GM13977 (cell line): ENCODE measurements at regions not wholly inside any gene's neighbourhood (a gene's known extent, or its start where the extent isn't known, plus 50 kb on each side); places are given as distances from the start of the nearest gene placed in this dataset.

Source experiments
- DNase-seq: peaks from one replicate; pipeline ENCODE4 v3.0.0; 2012; ENCODE audit warnings: low spot score
- CTCF ChIP-seq: IDR thresholded peaks from 2 replicates; pipeline ENCODE4 v1.5.1; 2012; ENCODE audit warnings: mild to moderate bottlenecking, control low read depth; ENCODE audit not compliant: insufficient read depth; ENCODE audit errors: extremely low read depth, missing control alignments
- in situ Hi-C: fragments of 300-500 bp; cut with MboI; formaldehyde crosslinking; loops from one replicate; pipeline ENCODE4 v1.12.0; 2022; ENCODE audit warnings: low sequenced_read_pairs, low pct_unique_long_range_greater_than_20kb, mixed read lengths, inconsistent platforms; ENCODE audit not compliant: unreplicated experiment

GRCh38 chr18:46294751-46295150, 190.6 kb downstream of the HAUS1 start:
- no peak for TF ChIP-seq CTCF
- no peak for DNase-seq
- in situ Hi-C loops, result loop anchor here (25.0 kb wide), 1 partner anchor 193 kb away; no protein-coding TSS in a partner anchor

GRCh38 chr18:46295416-46295815, 191.2 kb downstream of the HAUS1 start:
- TF ChIP-seq CTCF, result no peak
- DNase-seq, result no peak
- in situ Hi-C loops, result loop anchor here (25.0 kb wide), 1 partner anchor 192 kb away; no protein-coding TSS in a partner anchor

- DNase-seq, result no peak
- no peak for TF ChIP-seq CTCF
- in situ Hi-C loops, result loop anchor here (25.0 kb wide), 1 partner anchor 191 kb away; no protein-coding TSS in a partner anchor
Measured at GRCh38 chr18:46296656-46297055, 192.5 kb downstream of the HAUS1 start.

- TF ChIP-seq CTCF, result no peak
- DNase-seq, result no peak
- in situ Hi-C loops, result loop anchor here (25.0 kb wide), 1 partner anchor 190 kb away; no protein-coding TSS in a partner anchor
Measured at GRCh38 chr18:46297124-46297523, 192.9 kb downstream of the HAUS1 start.

- DNase-seq, result no peak
- in situ Hi-C loops, result loop anchor here (25.0 kb wide), 1 partner anchor 190 kb away; no protein-coding TSS in a partner anchor
- no peak for TF ChIP-seq CTCF
Measured at GRCh38 chr18:46297621-46298020, 193.4 kb downstream of the HAUS1 start.

- no peak for DNase-seq
- in situ Hi-C loops, result loop anchor here (25.0 kb wide), 1 partner anchor 189 kb away; no protein-coding TSS in a partner anchor
Measured at GRCh38 chr18:46298511-46298910, 194.3 kb downstream of the HAUS1 start.

More at GRCh38 chr18:46298511-46298910, 194.3 kb downstream of the HAUS1 start:
- TF ChIP-seq CTCF, result no peak
